ENCODE measurements at regions not wholly inside any gene's neighbourhood (a gene's known extent, or its start where the extent isn't known, plus 50 kb on each side); places are given as distances from the start of the nearest gene placed in this dataset.
A peak's percentile ranks its signal among the peaks of the same experiment; 100 is the strongest.
"Not testable (repeated sequence)": the region's sequence is repeated elsewhere in the genome, so short reads cannot be mapped to it uniquely, and the experiment has no call there.

DNA sequence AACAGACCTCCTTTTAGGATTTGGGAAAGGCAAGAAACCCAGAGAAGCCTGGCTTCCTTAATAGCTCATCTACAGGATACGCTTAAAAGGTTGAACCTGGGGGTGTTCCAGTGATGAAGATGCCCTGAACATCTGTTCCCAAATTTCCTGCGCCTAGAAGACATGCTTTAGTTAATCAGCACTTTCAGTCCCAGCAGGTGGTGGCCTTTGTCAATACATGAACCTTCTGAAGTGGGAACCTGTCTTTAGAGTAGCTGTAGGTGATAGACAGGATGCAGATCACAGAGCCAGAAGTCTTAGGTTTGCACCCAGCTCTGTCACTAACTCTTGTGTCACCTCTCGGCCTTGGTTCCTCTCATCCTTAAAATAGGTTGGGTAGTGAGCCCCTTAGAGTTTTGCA is 149.7 kb upstream of the SYNPR start:
- H3K9me3 ChIP-seq: no peaks in the 10 kb centered on the region
- H3K4me3 ChIP-seq: no peak overlapping the region
- ATAC-seq (no peak), DNase-seq (no peak)
- no peaks in the 10 kb centered on the region for H3K27me3 ChIP-seq
- intact Hi-C loops (cut with DNase I): no loop called here
- no peaks in the 10 kb centered on the region for H3K36me3 ChIP-seq
- H3K4me1 ChIP-seq: no peaks in the 10 kb centered on the region
- no peak overlapping the region for H3K27ac ChIP-seq
- TF ChIP-seq, protein P1, sequence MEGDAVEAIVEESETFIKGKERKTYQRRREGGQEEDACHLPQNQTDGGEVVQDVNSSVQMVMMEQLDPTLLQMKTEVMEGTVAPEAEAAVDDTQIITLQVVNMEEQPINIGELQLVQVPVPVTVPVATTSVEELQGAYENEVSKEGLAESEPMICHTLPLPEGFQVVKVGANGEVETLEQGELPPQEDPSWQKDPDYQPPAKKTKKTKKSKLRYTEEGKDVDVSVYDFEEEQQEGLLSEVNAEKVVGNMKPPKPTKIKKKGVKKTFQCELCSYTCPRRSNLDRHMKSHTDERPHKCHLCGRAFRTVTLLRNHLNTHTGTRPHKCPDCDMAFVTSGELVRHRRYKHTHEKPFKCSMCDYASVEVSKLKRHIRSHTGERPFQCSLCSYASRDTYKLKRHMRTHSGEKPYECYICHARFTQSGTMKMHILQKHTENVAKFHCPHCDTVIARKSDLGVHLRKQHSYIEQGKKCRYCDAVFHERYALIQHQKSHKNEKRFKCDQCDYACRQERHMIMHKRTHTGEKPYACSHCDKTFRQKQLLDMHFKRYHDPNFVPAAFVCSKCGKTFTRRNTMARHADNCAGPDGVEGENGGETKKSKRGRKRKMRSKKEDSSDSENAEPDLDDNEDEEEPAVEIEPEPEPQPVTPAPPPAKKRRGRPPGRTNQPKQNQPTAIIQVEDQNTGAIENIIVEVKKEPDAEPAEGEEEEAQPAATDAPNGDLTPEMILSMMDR (IDR thresholded peaks at IDR 0.05): no peak

DNA sequence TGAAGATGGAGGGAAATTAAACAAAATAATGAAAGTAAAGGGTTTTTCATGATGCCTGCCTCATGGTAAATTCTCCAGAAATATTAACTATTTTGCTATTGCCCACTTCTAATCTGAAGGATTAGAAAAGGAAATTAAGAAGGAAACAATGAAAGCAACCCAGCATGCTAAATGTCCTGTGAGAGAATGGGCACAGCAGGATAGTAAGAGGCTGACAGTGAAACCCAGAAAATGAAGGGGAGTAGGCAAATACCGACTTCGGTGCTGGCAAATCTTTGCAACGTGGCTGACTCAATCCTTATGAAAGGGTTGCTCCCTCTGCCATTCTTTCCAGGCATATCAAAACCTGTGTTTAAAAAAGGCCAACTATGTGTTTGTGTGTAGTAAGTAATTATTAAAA is 147.5 kb upstream of the SYNPR start:
- H3K9me3 ChIP-seq: no peaks in the 10 kb centered on the region
- H3K36me3 ChIP-seq: no peaks in the 10 kb centered on the region
- intact Hi-C loops (cut with DNase I): no loop called here
- DNase-seq: no peak
- TF ChIP-seq, protein P1 (IDR thresholded peaks at IDR 0.05): no peak
- ATAC-seq: no peak
- no peaks in the 10 kb centered on the region for H3K4me1 ChIP-seq
- no peak overlapping the region for H3K27ac ChIP-seq
- H3K27me3 ChIP-seq: no peaks in the 10 kb centered on the region
- no peak overlapping the region for H3K4me3 ChIP-seq

DNA sequence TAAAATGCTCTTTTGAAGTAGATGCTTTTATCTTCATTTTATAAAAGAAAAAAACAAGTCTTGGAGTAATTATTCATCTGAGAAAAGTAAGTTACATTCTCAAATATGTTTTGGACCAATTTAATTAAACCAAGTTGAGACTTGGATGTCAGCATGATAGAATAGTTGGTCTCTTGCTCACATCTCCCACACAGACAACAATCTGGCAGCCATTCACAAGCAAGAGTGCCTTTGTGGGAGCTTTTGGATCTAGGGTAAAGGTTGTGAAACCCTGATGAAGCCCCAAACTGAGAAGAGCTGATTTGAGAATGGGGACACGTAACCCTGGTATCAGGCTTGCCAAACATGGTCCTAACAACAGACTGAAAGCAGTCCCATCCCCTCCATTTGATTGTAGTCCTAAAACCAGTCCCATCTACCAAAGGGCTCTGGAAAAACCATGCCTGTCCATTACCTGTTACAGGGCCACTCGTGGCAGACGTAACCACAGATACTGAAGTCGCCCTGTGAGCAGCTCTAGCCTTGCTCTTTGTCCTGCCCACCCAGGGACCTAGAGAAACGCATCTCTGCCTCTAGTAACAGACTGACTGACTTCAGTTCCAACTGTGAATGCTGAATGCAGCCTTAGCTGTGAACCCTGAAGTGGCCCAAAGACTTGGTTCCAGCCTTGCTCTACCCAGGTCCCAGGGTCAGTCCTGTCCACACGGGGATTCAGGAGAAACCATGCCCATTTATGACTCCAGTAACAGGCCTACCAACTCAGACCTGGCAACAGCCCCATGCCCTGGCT is 145.5 kb upstream of the SYNPR start:
- intact Hi-C loops (cut with DNase I): no loop called here
- peak; percentile 13 for ATAC-seq

DNA sequence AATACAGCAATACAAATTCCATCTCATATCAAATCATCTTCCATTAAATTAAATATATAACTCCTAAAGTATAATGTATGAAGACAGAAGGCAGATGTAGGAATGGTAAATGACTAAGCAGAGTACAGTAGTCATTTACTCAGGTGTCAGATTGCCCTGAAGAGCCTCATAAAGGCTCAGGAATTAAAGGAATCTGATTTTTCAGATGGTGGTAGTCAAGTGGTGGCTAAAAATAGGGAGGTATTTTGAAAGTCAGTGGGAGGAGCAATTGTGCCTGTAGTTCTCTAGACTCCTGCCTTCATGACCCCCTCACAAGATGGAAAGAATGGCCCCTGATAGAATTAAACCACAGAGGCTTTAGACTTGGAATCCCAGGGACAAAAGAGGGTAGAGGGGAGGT is 142.7 kb upstream of the SYNPR start:
- Histone ChIP-seq H3K27ac (no peak overlapping the region), H3K27me3 (no peaks in the 10 kb centered on the region), H3K36me3 (no peaks in the 10 kb centered on the region), H3K9me3 (peaks cover 2% of the 10 kb centered on the region), H3K4me1 (no peaks in the 10 kb centered on the region), H3K4me3 (no peak overlapping the region)
- no peak for DNase-seq
- TF ChIP-seq, protein P1 (IDR thresholded peaks at IDR 0.05): no peak
- ATAC-seq: peak; percentile 64
- intact Hi-C loops (cut with DNase I): no loop called here

More for the DNA sequence above, 145.5 kb upstream of the SYNPR start:
- TF ChIP-seq, protein P1 (IDR thresholded peaks at IDR 0.05): no peak
- no peaks in the 10 kb centered on the region for H3K27me3 ChIP-seq
- H3K27ac ChIP-seq: no peak overlapping the region
- H3K36me3 ChIP-seq: no peaks in the 10 kb centered on the region
- no peak overlapping the region for H3K4me3 ChIP-seq
- no peaks in the 10 kb centered on the region for H3K4me1 ChIP-seq
- H3K9me3 ChIP-seq: peaks cover 2% of the 10 kb centered on the region
- no peak for DNase-seq

DNA sequence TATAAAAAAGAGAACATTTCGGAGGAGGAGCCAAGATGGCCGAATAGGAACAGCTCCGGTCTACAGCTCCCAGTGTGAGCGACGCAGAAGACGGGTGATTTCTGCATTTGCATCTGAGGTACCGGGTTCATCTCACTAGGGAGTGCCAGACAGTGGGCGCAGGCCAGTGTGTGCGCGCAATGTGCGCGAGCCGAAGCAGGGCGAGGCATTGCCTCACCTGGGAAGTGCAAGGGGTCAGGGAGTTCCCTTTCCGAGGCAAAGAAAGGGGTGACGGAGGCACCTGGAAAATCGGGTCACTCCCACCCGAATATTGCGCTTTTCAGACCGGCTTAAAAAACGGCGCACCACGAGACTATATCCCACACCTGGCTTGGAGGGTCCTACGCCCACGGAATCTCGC is 141.9 kb upstream of the SYNPR start:
- ATAC-seq; H3K4me3 ChIP-seq; H3K27me3 ChIP-seq; intact Hi-C loops (cut with DNase I); H3K4me1 ChIP-seq; DNase-seq; H3K27ac ChIP-seq; H3K9me3 ChIP-seq; H3K36me3 ChIP-seq: not testable (repeated sequence)

DNA sequence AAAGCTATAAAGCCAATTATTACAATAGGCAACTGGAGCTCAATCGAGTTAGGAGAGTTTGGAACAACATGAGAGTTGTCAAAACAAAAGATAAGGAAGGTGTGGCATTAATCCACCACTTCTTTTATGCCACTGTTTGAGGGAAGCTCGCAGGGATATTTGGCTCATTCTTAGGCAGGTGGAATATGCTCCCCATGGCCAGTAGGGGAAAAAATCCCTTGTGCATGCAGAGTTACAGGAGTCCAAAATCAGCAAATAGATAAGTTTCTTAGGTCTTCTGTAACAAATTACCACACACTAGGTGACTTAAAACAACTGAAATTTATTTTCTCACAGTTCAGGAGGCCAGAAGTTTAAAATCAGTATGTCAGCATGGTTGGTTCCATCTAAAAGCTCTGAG is 135.4 kb upstream of the SYNPR start:
- H3K4me3 ChIP-seq: no peak overlapping the region
- no peaks in the 10 kb centered on the region for H3K27me3 ChIP-seq
- H3K36me3 ChIP-seq: no peaks in the 10 kb centered on the region
- H3K9me3 ChIP-seq: no peaks in the 10 kb centered on the region
- H3K4me1 ChIP-seq: no peaks in the 10 kb centered on the region
- intact Hi-C loops (cut with DNase I): no loop called here
- no peak for DNase-seq
- no peak for ATAC-seq
- no peak overlapping the region for H3K27ac ChIP-seq
- TF ChIP-seq, protein P1 (IDR thresholded peaks at IDR 0.05): no peak
